Calu3 (cell line): ENCODE measurements at regions not wholly inside any gene's neighbourhood (a gene's known extent, or its start where the extent isn't known, plus 50 kb on each side); places are given as distances from the start of the nearest gene placed in this dataset.

Experiments
- BruUV-seq: library from RNA; stranded (reverse); fragments of 400-500 nt; replicated peaks from 2 replicates; lab custom pipeline; 2021; lab: Mats Ljungman, UMichigan
- CTCF ChIA-PET: fragments of 300-600 bp; sonication (Branson Sonifier 250); formaldehyde crosslinking; loops from one replicate; lab custom pipeline; 2022; ENCODE audit warnings: antibody characterized with exemption; lab: Charles Lee
- DNase-seq: peaks from one replicate; pipeline ENCODE4 v3.0.0; 2022
- H3K27ac Mint-ChIP-seq: one replicate; pipeline ENCODE4 v1.8.0; 2022; ENCODE audit warnings: mixed read lengths; ENCODE audit not compliant: unreplicated experiment
- H3K27me3 Mint-ChIP-seq: one replicate; pipeline ENCODE4 v1.8.0; 2022; ENCODE audit warnings: mixed read lengths; ENCODE audit not compliant: unreplicated experiment
- H3K36me3 Mint-ChIP-seq: one replicate; pipeline ENCODE4 v1.8.0; 2022; ENCODE audit warnings: mild to moderate bottlenecking, moderate library complexity, mixed read lengths; ENCODE audit not compliant: insufficient read depth, unreplicated experiment
- H3K4me1 Mint-ChIP-seq: one replicate; pipeline ENCODE4 v1.8.0; 2022; ENCODE audit warnings: mild to moderate bottlenecking, low read depth, mixed read lengths; ENCODE audit not compliant: unreplicated experiment
- H3K4me3 Mint-ChIP-seq: one replicate; pipeline ENCODE4 v1.8.0; 2022; ENCODE audit warnings: mild to moderate bottlenecking, low read depth, moderate library complexity, mixed read lengths; ENCODE audit not compliant: unreplicated experiment
- H3K9me3 Mint-ChIP-seq: one replicate; pipeline ENCODE4 v1.8.0; 2022; ENCODE audit warnings: low read depth, mixed read lengths; ENCODE audit not compliant: unreplicated experiment
- CTCF ChIP-seq: fragments of 200-600 bp; IDR thresholded peaks from one replicate; pipeline ENCODE4 v1.8.0; 2022; ENCODE audit warnings: antibody characterized with exemption; ENCODE audit not compliant: unreplicated experiment
- intact Hi-C: fragments of 100-400 bp; cut with micrococcal nuclease; formaldehyde crosslinking; loops from one replicate; pipeline ENCODE4 v1.10.0; 2022; ENCODE audit not compliant: unreplicated experiment

GRCh38 chr3:18847583-18848197 lies 300.6 kb upstream of the KCNH8 start:
- BruUV-seq, result no TSS peak
- Mint-ChIP-seq H3K9me3 (no peaks in the 10 kb centered on the region), H3K4me1 (no peaks in the 10 kb centered on the region), H3K36me3 (no peaks in the 10 kb centered on the region), H3K27me3 (no peaks in the 10 kb centered on the region), H3K27ac (no peak overlapping the region), H3K4me3 (no peak overlapping the region)
- intact Hi-C loops, result loop anchor here (1.0 kb wide), 1 partner anchor 141 kb away; no protein-coding TSS in a partner anchor
- no peak for TF ChIP-seq CTCF
- no peak for DNase-seq
- CTCF ChIA-PET, result interaction anchor here (0.6 to 1.9 kb wide), 5 partner anchors 41 to 606 kb away, joined by 3 to 14 read pairs (median 5); partner anchors contain the start of gene SATB1

- H3K27ac Mint-ChIP-seq, result no peak overlapping the region
Observed at GRCh38 chr3:18843983-18844382, 304.3 kb upstream of the KCNH8 start.

GRCh38 chr3:18843188-18843587 lies 305.1 kb upstream of the KCNH8 start:
- Mint-ChIP-seq H3K27me3 (no peaks in the 10 kb centered on the region), H3K4me1 (no peaks in the 10 kb centered on the region), H3K27ac (no peak overlapping the region), H3K36me3 (no peaks in the 10 kb centered on the region), H3K4me3 (no peak overlapping the region), H3K9me3 (no peaks in the 10 kb centered on the region)
- intact Hi-C loops, result no loop called here
- BruUV-seq, result no TSS peak
- CTCF ChIA-PET, result no interaction called here
- TF ChIP-seq CTCF, result no peak
- no peak for DNase-seq

More at GRCh38 chr3:18843983-18844382, 304.3 kb upstream of the KCNH8 start:
- Mint-ChIP-seq H3K27me3 (no peaks in the 10 kb centered on the region), H3K4me1 (no peaks in the 10 kb centered on the region), H3K9me3 (no peaks in the 10 kb centered on the region), H3K36me3 (no peaks in the 10 kb centered on the region), H3K4me3 (no peak overlapping the region)
- no peak for TF ChIP-seq CTCF
- intact Hi-C loops, result no loop called here
- CTCF ChIA-PET, result no interaction called here
- BruUV-seq, result no TSS peak
- no peak for DNase-seq

- no peak overlapping the region for H3K4me3 Mint-ChIP-seq
- H3K36me3 Mint-ChIP-seq, result no peaks in the 10 kb centered on the region
- H3K9me3 Mint-ChIP-seq, result no peaks in the 10 kb centered on the region
- no peak overlapping the region for H3K27ac Mint-ChIP-seq
- H3K4me1 Mint-ChIP-seq, result no peaks in the 10 kb centered on the region
- intact Hi-C loops, result no loop called here
- no peak for TF ChIP-seq CTCF
- BruUV-seq, result no TSS peak
- H3K27me3 Mint-ChIP-seq, result no peaks in the 10 kb centered on the region
- DNase-seq, result no peak
- CTCF ChIA-PET, result no interaction called here
Observed at GRCh38 chr3:18841422-18842343, 306.6 kb upstream of the KCNH8 start.
